ENCODE measurements at regions not wholly inside any gene's neighbourhood (a gene's known extent, or its start where the extent isn't known, plus 50 kb on each side); places are given as distances from the start of the nearest gene placed in this dataset.
"Not testable (repeated sequence)": the region's sequence is repeated elsewhere in the genome, so short reads cannot be mapped to it uniquely, and the experiment has no call there.

GRCh38 chr19:28136796-28137195 is 1076.2 kb downstream of the UQCRFS1 start:
- Histone ChIP-seq H3K27ac (ENCODE audit: low read depth, low read length) (no peak overlapping the region), H3K36me3 (ENCODE audit: control insufficient read depth in 1 of 2, insufficient read depth in 2 of 2, low read length in 2 of 2) (no peaks in the 10 kb centered on the region), H3K9ac (ENCODE audit: low read depth in 1 of 2, low read length in 2 of 2) (no peak overlapping the region), H3K9me3 (ENCODE audit: control insufficient read depth in 1 of 2, low read length in 2 of 2) (peaks cover 14 to 16% of the 10 kb centered on the region in 2 donors), H3K4me1 (ENCODE audit: control insufficient read depth in 1 of 2, insufficient read depth in 2 of 2, low read length in 2 of 2) (no peaks in the 10 kb centered on the region), H3K27me3 (ENCODE audit: control insufficient read depth in 1 of 2, insufficient read depth in 2 of 2, low read length in 2 of 2) (no peaks in the 10 kb centered on the region), H3K4me3 (ENCODE audit: low read depth in 1 of 2, low read length in 2 of 2) (no peak overlapping the region)

- H3K4me1 ChIP-seq (ENCODE audit: control insufficient read depth in 1 of 2, insufficient read depth in 2 of 2, low read length in 2 of 2): no peaks in the 10 kb centered on the region
- H3K9me3 ChIP-seq (ENCODE audit: control insufficient read depth in 1 of 2, low read length in 2 of 2): peaks cover 6 to 12% of the 10 kb centered on the region in 2 donors
- no peak overlapping the region for H3K4me3 ChIP-seq (ENCODE audit: low read depth in 1 of 2, low read length in 2 of 2)
- no peaks in the 10 kb centered on the region for H3K36me3 ChIP-seq (ENCODE audit: control insufficient read depth in 1 of 2, insufficient read depth in 2 of 2, low read length in 2 of 2)
- H3K27me3 ChIP-seq (ENCODE audit: control insufficient read depth in 1 of 2, insufficient read depth in 2 of 2, low read length in 2 of 2): no peaks in the 10 kb centered on the region
- H3K27ac ChIP-seq (ENCODE audit: low read depth, low read length): no peak overlapping the region
- H3K9ac ChIP-seq (ENCODE audit: low read depth in 1 of 2, low read length in 2 of 2): no peak overlapping the region
Measured at GRCh38 chr19:28135825-28136224, 1077.1 kb downstream of the UQCRFS1 start.

GRCh38 chr19:28134311-28134710 is 1078.6 kb downstream of the UQCRFS1 start:
- Histone ChIP-seq H3K9ac (ENCODE audit: low read depth in 1 of 2, low read length in 2 of 2) (no peak overlapping the region), H3K27me3 (ENCODE audit: control insufficient read depth in 1 of 2, insufficient read depth in 2 of 2, low read length in 2 of 2) (no peaks in the 10 kb centered on the region), H3K27ac (ENCODE audit: low read depth, low read length) (no peak overlapping the region), H3K36me3 (ENCODE audit: control insufficient read depth in 1 of 2, insufficient read depth in 2 of 2, low read length in 2 of 2) (no peaks in the 10 kb centered on the region), H3K9me3 (ENCODE audit: control insufficient read depth in 1 of 2, low read length in 2 of 2) (peaks cover 0 to 16% of the 10 kb centered on the region in 2 donors), H3K4me3 (ENCODE audit: low read depth in 1 of 2, low read length in 2 of 2) (no peak overlapping the region), H3K4me1 (ENCODE audit: control insufficient read depth in 1 of 2, insufficient read depth in 2 of 2, low read length in 2 of 2) (no peaks in the 10 kb centered on the region)

DNA sequence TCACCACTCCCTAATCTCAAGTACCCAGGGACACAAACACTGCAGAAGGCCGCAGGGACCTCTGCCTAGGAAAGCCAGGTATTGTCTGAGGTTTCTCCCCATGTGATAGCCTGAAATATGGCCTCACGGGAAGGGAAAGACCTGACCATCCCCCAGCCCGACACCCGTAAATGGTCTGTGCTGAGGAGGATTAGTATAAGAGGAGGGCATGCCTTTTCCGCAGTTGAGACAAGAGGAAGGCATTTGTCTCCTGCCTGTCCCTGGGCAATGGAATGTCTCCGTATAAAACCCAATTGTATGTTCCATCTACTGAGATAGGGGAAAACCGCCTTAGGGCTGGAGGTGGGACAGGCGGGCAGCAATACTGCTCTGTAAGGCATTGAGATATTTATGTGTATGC is 1082.1 kb downstream of the UQCRFS1 start:
- not testable (repeated sequence) for H3K9me3 ChIP-seq (ENCODE audit: control insufficient read depth in 1 of 2, low read length in 2 of 2); H3K36me3 ChIP-seq (ENCODE audit: control insufficient read depth in 1 of 2, insufficient read depth in 2 of 2, low read length in 2 of 2); H3K4me3 ChIP-seq (ENCODE audit: low read depth in 1 of 2, low read length in 2 of 2); H3K4me1 ChIP-seq (ENCODE audit: control insufficient read depth in 1 of 2, insufficient read depth in 2 of 2, low read length in 2 of 2); H3K27ac ChIP-seq (ENCODE audit: low read depth, low read length); H3K9ac ChIP-seq (ENCODE audit: low read depth in 1 of 2, low read length in 2 of 2); H3K27me3 ChIP-seq (ENCODE audit: control insufficient read depth in 1 of 2, insufficient read depth in 2 of 2, low read length in 2 of 2)

- Histone ChIP-seq H3K4me1 (ENCODE audit: control insufficient read depth in 1 of 2, insufficient read depth in 2 of 2, low read length in 2 of 2) (no peaks in the 10 kb centered on the region), H3K9me3 (ENCODE audit: control insufficient read depth in 1 of 2, low read length in 2 of 2) (peaks cover 0 to 9% of the 10 kb centered on the region in 2 donors), H3K27ac (ENCODE audit: low read depth, low read length) (no peak overlapping the region), H3K36me3 (ENCODE audit: control insufficient read depth in 1 of 2, insufficient read depth in 2 of 2, low read length in 2 of 2) (no peaks in the 10 kb centered on the region), H3K9ac (ENCODE audit: low read depth in 1 of 2, low read length in 2 of 2) (no peak overlapping the region), H3K27me3 (ENCODE audit: control insufficient read depth in 1 of 2, insufficient read depth in 2 of 2, low read length in 2 of 2) (no peaks in the 10 kb centered on the region), H3K4me3 (ENCODE audit: low read depth in 1 of 2, low read length in 2 of 2) (no peak overlapping the region)
Measured at GRCh38 chr19:28130066-28130511, 1082.9 kb downstream of the UQCRFS1 start.

DNA sequence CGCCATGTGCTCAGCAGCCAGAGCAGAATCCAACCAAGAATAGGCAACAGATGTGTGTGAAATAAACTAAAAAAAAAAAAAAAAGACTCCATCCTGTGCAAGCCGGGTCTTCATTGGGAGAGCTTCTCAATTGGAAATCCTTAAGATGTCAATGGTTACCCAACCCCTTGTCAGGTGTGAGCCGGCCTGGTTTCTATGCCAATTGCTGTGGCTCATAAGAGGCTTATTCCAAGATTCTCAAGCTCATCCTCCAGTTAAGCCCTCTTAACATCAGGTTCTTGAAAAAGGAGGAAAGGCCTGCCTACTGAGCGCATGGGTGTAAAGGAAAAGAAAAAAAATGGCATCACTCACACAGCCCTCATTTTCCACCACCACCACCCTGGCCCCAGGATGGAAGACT is 1084.6 kb downstream of the UQCRFS1 start:
- Histone ChIP-seq H3K4me3 (ENCODE audit: low read depth in 1 of 2, low read length in 2 of 2) (no peak overlapping the region), H3K36me3 (ENCODE audit: control insufficient read depth in 1 of 2, insufficient read depth in 2 of 2, low read length in 2 of 2) (no peaks in the 10 kb centered on the region), H3K27ac (ENCODE audit: low read depth, low read length) (no peak overlapping the region), H3K9ac (ENCODE audit: low read depth in 1 of 2, low read length in 2 of 2) (no peak overlapping the region), H3K4me1 (ENCODE audit: control insufficient read depth in 1 of 2, insufficient read depth in 2 of 2, low read length in 2 of 2) (no peaks in the 10 kb centered on the region), H3K9me3 (ENCODE audit: control insufficient read depth in 1 of 2, low read length in 2 of 2) (peaks cover 0 to 11% of the 10 kb centered on the region in 2 donors), H3K27me3 (ENCODE audit: control insufficient read depth in 1 of 2, insufficient read depth in 2 of 2, low read length in 2 of 2) (no peaks in the 10 kb centered on the region)

GRCh38 chr19:28126135-28126898 is 1086.6 kb downstream of the UQCRFS1 start:
- no peak overlapping the region for H3K27ac ChIP-seq (ENCODE audit: low read depth, low read length)
- no peaks in the 10 kb centered on the region for H3K27me3 ChIP-seq (ENCODE audit: control insufficient read depth in 1 of 2, insufficient read depth in 2 of 2, low read length in 2 of 2)
- no peak overlapping the region for H3K4me3 ChIP-seq (ENCODE audit: low read depth in 1 of 2, low read length in 2 of 2)
- H3K9ac ChIP-seq (ENCODE audit: low read depth in 1 of 2, low read length in 2 of 2): no peak overlapping the region
- no peaks in the 10 kb centered on the region for H3K4me1 ChIP-seq (ENCODE audit: control insufficient read depth in 1 of 2, insufficient read depth in 2 of 2, low read length in 2 of 2)
- no peaks in the 10 kb centered on the region for H3K36me3 ChIP-seq (ENCODE audit: control insufficient read depth in 1 of 2, insufficient read depth in 2 of 2, low read length in 2 of 2)
- peaks cover 0 to 18% of the 10 kb centered on the region in 2 donors for H3K9me3 ChIP-seq (ENCODE audit: control insufficient read depth in 1 of 2, low read length in 2 of 2)

- Histone ChIP-seq H3K27me3 (ENCODE audit: control insufficient read depth in 1 of 2, insufficient read depth in 2 of 2, low read length in 2 of 2) (no peaks in the 10 kb centered on the region), H3K36me3 (ENCODE audit: control insufficient read depth in 1 of 2, insufficient read depth in 2 of 2, low read length in 2 of 2) (no peaks in the 10 kb centered on the region), H3K27ac (ENCODE audit: low read depth, low read length) (no peak overlapping the region), H3K9me3 (ENCODE audit: control insufficient read depth in 1 of 2, low read length in 2 of 2) (peaks cover 5 to 12% of the 10 kb centered on the region in 2 donors), H3K9ac (ENCODE audit: low read depth in 1 of 2, low read length in 2 of 2) (no peak overlapping the region), H3K4me1 (ENCODE audit: control insufficient read depth in 1 of 2, insufficient read depth in 2 of 2, low read length in 2 of 2) (no peaks in the 10 kb centered on the region), H3K4me3 (ENCODE audit: low read depth in 1 of 2, low read length in 2 of 2) (no peak overlapping the region)
Measured at GRCh38 chr19:28122734-28123133, 1090.2 kb downstream of the UQCRFS1 start.

DNA sequence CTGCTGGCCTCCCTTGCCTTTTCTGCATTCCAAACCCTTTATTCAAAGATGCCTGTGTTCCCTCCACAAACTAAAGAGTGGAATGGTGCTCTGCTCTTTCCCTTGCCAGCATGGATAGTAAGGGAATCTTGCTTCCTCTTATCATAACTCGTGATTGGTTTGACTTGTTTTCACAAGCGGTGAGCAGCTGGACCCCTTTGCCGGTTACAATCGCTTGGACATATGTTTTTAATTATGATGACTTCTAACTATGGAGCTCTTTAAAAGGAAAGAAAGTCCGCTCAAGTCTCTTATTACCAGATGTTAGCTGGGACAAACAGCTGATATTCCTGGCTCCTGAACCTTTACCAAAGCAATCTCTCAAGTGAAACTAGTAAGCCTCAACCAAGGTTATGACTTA is 1094.7 kb downstream of the UQCRFS1 start:
- Histone ChIP-seq H3K27ac (ENCODE audit: low read depth, low read length) (no peak overlapping the region), H3K9ac (ENCODE audit: low read depth in 1 of 2, low read length in 2 of 2) (no peak overlapping the region), H3K36me3 (ENCODE audit: control insufficient read depth in 1 of 2, insufficient read depth in 2 of 2, low read length in 2 of 2) (no peaks in the 10 kb centered on the region), H3K4me1 (ENCODE audit: control insufficient read depth in 1 of 2, insufficient read depth in 2 of 2, low read length in 2 of 2) (no peaks in the 10 kb centered on the region), H3K27me3 (ENCODE audit: control insufficient read depth in 1 of 2, insufficient read depth in 2 of 2, low read length in 2 of 2) (no peaks in the 10 kb centered on the region), H3K4me3 (ENCODE audit: low read depth in 1 of 2, low read length in 2 of 2) (no peak overlapping the region), H3K9me3 (ENCODE audit: control insufficient read depth in 1 of 2, low read length in 2 of 2) (peaks cover 7 to 13% of the 10 kb centered on the region in 2 donors)

DNA sequence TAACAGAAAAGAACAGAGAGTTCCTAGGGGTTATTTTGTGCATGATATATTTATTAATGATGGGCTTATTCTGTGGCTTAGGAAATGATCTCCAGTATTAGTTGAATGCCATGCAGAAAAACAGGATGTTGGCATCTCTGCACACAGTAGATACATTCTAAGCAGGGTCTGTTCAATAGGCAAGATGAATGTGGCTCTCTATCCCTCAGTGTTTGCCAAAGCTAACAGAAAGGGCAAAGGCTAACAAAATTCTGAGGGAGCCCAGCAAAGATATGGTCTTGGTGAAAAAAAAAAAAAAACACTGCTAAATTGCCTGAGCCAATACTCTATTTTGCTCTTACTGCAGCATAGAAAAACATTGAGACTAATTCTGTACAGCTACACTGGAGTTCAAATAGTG is 1095.8 kb downstream of the UQCRFS1 start:
- H3K36me3 ChIP-seq (ENCODE audit: control insufficient read depth in 1 of 2, insufficient read depth in 2 of 2, low read length in 2 of 2): no peaks in the 10 kb centered on the region
- no peak overlapping the region for H3K9ac ChIP-seq (ENCODE audit: low read depth in 1 of 2, low read length in 2 of 2)
- peaks cover 7% of the 10 kb centered on the region in 2 donors for H3K9me3 ChIP-seq (ENCODE audit: control insufficient read depth in 1 of 2, low read length in 2 of 2)
- H3K27ac ChIP-seq (ENCODE audit: low read depth, low read length): no peak overlapping the region
- H3K27me3 ChIP-seq (ENCODE audit: control insufficient read depth in 1 of 2, insufficient read depth in 2 of 2, low read length in 2 of 2): no peaks in the 10 kb centered on the region
- H3K4me3 ChIP-seq (ENCODE audit: low read depth in 1 of 2, low read length in 2 of 2): no peak overlapping the region
- no peaks in the 10 kb centered on the region for H3K4me1 ChIP-seq (ENCODE audit: control insufficient read depth in 1 of 2, insufficient read depth in 2 of 2, low read length in 2 of 2)
